ENCODE measurements at regions not wholly inside any gene's neighbourhood (a gene's known extent, or its start where the extent isn't known, plus 50 kb on each side); places are given as distances from the start of the nearest gene placed in this dataset.
A peak's percentile ranks its signal among the peaks of the same experiment; 100 is the strongest.

- Histone ChIP-seq H3K9ac (ENCODE audit: low read length) (no peak overlapping the region), H2BK120ac (ENCODE audit: low read depth, low read length) (no peak overlapping the region), H3K36me3 (ENCODE audit: control insufficient read depth, insufficient read depth, low read length) (no peaks in the 10 kb centered on the region), H3K4me2 (ENCODE audit: low read length) (no peak overlapping the region), H2BK5ac (ENCODE audit: low read length) (no peak overlapping the region), H4K5ac (ENCODE audit: low read length) (no peak overlapping the region), H3K23ac (ENCODE audit: low read length) (no peak overlapping the region), H3K18ac (ENCODE audit: low read length) (no peak overlapping the region), H4K8ac (ENCODE audit: low read depth, low read length) (no peak overlapping the region), H3K4me1 (ENCODE audit: control insufficient read depth, low read depth, low read length) (no peaks in the 10 kb centered on the region), H3K79me2 (ENCODE audit: control insufficient read depth, insufficient read depth, low read length) (no peaks in the 10 kb centered on the region), H3K4me3 (ENCODE audit: low read length) (no peak overlapping the region), H3K4ac (ENCODE audit: low read depth, low read length) (no peak overlapping the region), H3K79me1 (ENCODE audit: low read length) (no peaks in the 10 kb centered on the region), H2AK5ac (ENCODE audit: low read length) (no peak overlapping the region), H3K56ac (ENCODE audit: low read length) (no peak overlapping the region), H3K27ac (ENCODE audit: low read depth, low read length) (no peak overlapping the region), H3K27me3 (ENCODE audit: insufficient read depth, low read length, poor library complexity) (no peaks in the 10 kb centered on the region), H2BK15ac (replicated peaks; ENCODE audit: low read depth) (no peak overlapping the region)
- WGBS (ENCODE audit: extremely low coverage, insufficient coverage, low lambda C conversion rate) = no CpG with 5 or more reads among the region's 2 CpGs
- DNase-seq = no peak
These were observed 373.2 kb upstream of the MANEA start for GRCh38 chr6:95204178-95204577.

- H2BK15ac ChIP-seq (replicated peaks; ENCODE audit: low read depth) = no peak overlapping the region
- H3K9ac ChIP-seq (ENCODE audit: low read length) = no peak overlapping the region
- H2AK5ac ChIP-seq (ENCODE audit: low read length) = no peak overlapping the region
- H3K23ac ChIP-seq (ENCODE audit: low read length) = no peak overlapping the region
- H3K27me3 ChIP-seq (ENCODE audit: insufficient read depth, low read length, poor library complexity) = no peaks in the 10 kb centered on the region
- H3K79me2 ChIP-seq (ENCODE audit: control insufficient read depth, insufficient read depth, low read length) = no peaks in the 10 kb centered on the region
- H3K4me3 ChIP-seq (ENCODE audit: low read length) = no peak overlapping the region
- no peak overlapping the region for H3K56ac ChIP-seq (ENCODE audit: low read length)
- H3K4ac ChIP-seq (ENCODE audit: low read depth, low read length) = no peak overlapping the region
- no peaks in the 10 kb centered on the region for H3K4me1 ChIP-seq (ENCODE audit: control insufficient read depth, low read depth, low read length)
- H3K79me1 ChIP-seq (ENCODE audit: low read length) = no peaks in the 10 kb centered on the region
- DNase-seq = no peak
- H4K8ac ChIP-seq (ENCODE audit: low read depth, low read length) = no peak overlapping the region
- no peak overlapping the region for H3K27ac ChIP-seq (ENCODE audit: low read depth, low read length)
- no peak overlapping the region for H2BK5ac ChIP-seq (ENCODE audit: low read length)
- no peak overlapping the region for H2BK120ac ChIP-seq (ENCODE audit: low read depth, low read length)
- no CpG with 5 or more reads among the region's 2 CpGs for WGBS (ENCODE audit: extremely low coverage, insufficient coverage, low lambda C conversion rate)
- no peak overlapping the region for H3K18ac ChIP-seq (ENCODE audit: low read length)
- H3K4me2 ChIP-seq (ENCODE audit: low read length) = no peak overlapping the region
- no peak overlapping the region for H4K5ac ChIP-seq (ENCODE audit: low read length)
- no peaks in the 10 kb centered on the region for H3K36me3 ChIP-seq (ENCODE audit: control insufficient read depth, insufficient read depth, low read length)
These were observed 368.7 kb upstream of the MANEA start for GRCh38 chr6:95208621-95209020.

- Histone ChIP-seq H2AK5ac (ENCODE audit: low read length) (no peak overlapping the region), H2BK120ac (ENCODE audit: low read depth, low read length) (no peak overlapping the region), H3K79me1 (ENCODE audit: low read length) (no peaks in the 10 kb centered on the region), H3K27me3 (ENCODE audit: insufficient read depth, low read length, poor library complexity) (no peaks in the 10 kb centered on the region), H4K5ac (ENCODE audit: low read length) (no peak overlapping the region), H3K27ac (ENCODE audit: low read depth, low read length) (no peak overlapping the region), H3K18ac (ENCODE audit: low read length) (no peak overlapping the region), H3K4me2 (ENCODE audit: low read length) (no peak overlapping the region), H3K9ac (ENCODE audit: low read length) (no peak overlapping the region), H4K8ac (ENCODE audit: low read depth, low read length) (no peak overlapping the region), H3K79me2 (ENCODE audit: control insufficient read depth, insufficient read depth, low read length) (no peaks in the 10 kb centered on the region), H3K4ac (ENCODE audit: low read depth, low read length) (no peak overlapping the region), H3K4me3 (ENCODE audit: low read length) (no peak overlapping the region), H3K4me1 (ENCODE audit: control insufficient read depth, low read depth, low read length) (no peaks in the 10 kb centered on the region), H2BK5ac (ENCODE audit: low read length) (no peak overlapping the region), H3K56ac (ENCODE audit: low read length) (no peak overlapping the region), H3K23ac (ENCODE audit: low read length) (no peak overlapping the region), H2BK15ac (replicated peaks; ENCODE audit: low read depth) (no peak overlapping the region), H3K36me3 (ENCODE audit: control insufficient read depth, insufficient read depth, low read length) (no peaks in the 10 kb centered on the region)
- no peak for DNase-seq
- WGBS (ENCODE audit: extremely low coverage, insufficient coverage, low lambda C conversion rate) = no CpG with 5 or more reads among the region's 3 CpGs
These were observed 368.3 kb upstream of the MANEA start for GRCh38 chr6:95209074-95209473.

GRCh38 chr6:95216555-95216954, 360.8 kb upstream of the MANEA start:
- H4K5ac ChIP-seq (ENCODE audit: low read length) = no peak overlapping the region
- no peaks in the 10 kb centered on the region for H3K79me1 ChIP-seq (ENCODE audit: low read length)
- no peak overlapping the region for H3K23ac ChIP-seq (ENCODE audit: low read length)
- H3K4ac ChIP-seq (ENCODE audit: low read depth, low read length) = no peak overlapping the region
- H3K4me1 ChIP-seq (ENCODE audit: control insufficient read depth, low read depth, low read length) = no peaks in the 10 kb centered on the region
- H3K56ac ChIP-seq (ENCODE audit: low read length) = no peak overlapping the region
- H2AK5ac ChIP-seq (ENCODE audit: low read length) = no peak overlapping the region
- no peak for DNase-seq
- H3K9ac ChIP-seq (ENCODE audit: low read length) = no peak overlapping the region
- no peak overlapping the region for H2BK5ac ChIP-seq (ENCODE audit: low read length)
- no peak overlapping the region for H2BK15ac ChIP-seq (replicated peaks; ENCODE audit: low read depth)
- no peak overlapping the region for H4K8ac ChIP-seq (ENCODE audit: low read depth, low read length)
- no peak overlapping the region for H2BK120ac ChIP-seq (ENCODE audit: low read depth, low read length)
- no CpG with 5 or more reads among the region's 1 CpG for WGBS (ENCODE audit: extremely low coverage, insufficient coverage, low lambda C conversion rate)
- H3K18ac ChIP-seq (ENCODE audit: low read length) = no peak overlapping the region
- no peaks in the 10 kb centered on the region for H3K27me3 ChIP-seq (ENCODE audit: insufficient read depth, low read length, poor library complexity)
- no peak overlapping the region for H3K4me3 ChIP-seq (ENCODE audit: low read length)
- H3K4me2 ChIP-seq (ENCODE audit: low read length) = no peak overlapping the region
- H3K27ac ChIP-seq (ENCODE audit: low read depth, low read length) = no peak overlapping the region
- H3K79me2 ChIP-seq (ENCODE audit: control insufficient read depth, insufficient read depth, low read length) = no peaks in the 10 kb centered on the region
- H3K36me3 ChIP-seq (ENCODE audit: control insufficient read depth, insufficient read depth, low read length) = no peaks in the 10 kb centered on the region

GRCh38 chr6:95227351-95227750, 350.0 kb upstream of the MANEA start:
- no peak overlapping the region for H2BK15ac ChIP-seq (replicated peaks; ENCODE audit: low read depth)
- H2BK5ac ChIP-seq (ENCODE audit: low read length) = no peak overlapping the region
- H3K27ac ChIP-seq (ENCODE audit: low read depth, low read length) = no peak overlapping the region
- H3K4me2 ChIP-seq (ENCODE audit: low read length) = no peak overlapping the region
- no peak overlapping the region for H3K4me3 ChIP-seq (ENCODE audit: low read length)
- no peak overlapping the region for H3K4ac ChIP-seq (ENCODE audit: low read depth, low read length)
- H2AK5ac ChIP-seq (ENCODE audit: low read length) = no peak overlapping the region
- no peak overlapping the region for H4K5ac ChIP-seq (ENCODE audit: low read length)
- H3K18ac ChIP-seq (ENCODE audit: low read length) = no peak overlapping the region
- H4K8ac ChIP-seq (ENCODE audit: low read depth, low read length) = no peak overlapping the region
- no peak for DNase-seq
- WGBS (ENCODE audit: extremely low coverage, insufficient coverage, low lambda C conversion rate) = no CpG with 5 or more reads among the region's 5 CpGs
- H3K36me3 ChIP-seq (ENCODE audit: control insufficient read depth, insufficient read depth, low read length) = no peaks in the 10 kb centered on the region
- H3K56ac ChIP-seq (ENCODE audit: low read length) = no peak overlapping the region
- no peaks in the 10 kb centered on the region for H3K4me1 ChIP-seq (ENCODE audit: control insufficient read depth, low read depth, low read length)
- H3K23ac ChIP-seq (ENCODE audit: low read length) = no peak overlapping the region
- no peak overlapping the region for H3K9ac ChIP-seq (ENCODE audit: low read length)
- H3K27me3 ChIP-seq (ENCODE audit: insufficient read depth, low read length, poor library complexity) = no peaks in the 10 kb centered on the region
- H3K79me1 ChIP-seq (ENCODE audit: low read length) = no peaks in the 10 kb centered on the region
- H3K79me2 ChIP-seq (ENCODE audit: control insufficient read depth, insufficient read depth, low read length) = no peaks in the 10 kb centered on the region
- no peak overlapping the region for H2BK120ac ChIP-seq (ENCODE audit: low read depth, low read length)

- H2BK5ac ChIP-seq (ENCODE audit: low read length) = no peak overlapping the region
- H2BK120ac ChIP-seq (ENCODE audit: low read depth, low read length) = no peak overlapping the region
- H3K18ac ChIP-seq (ENCODE audit: low read length) = no peak overlapping the region
- H3K4me1 ChIP-seq (ENCODE audit: control insufficient read depth, low read depth, low read length) = no peaks in the 10 kb centered on the region
- no peak overlapping the region for H4K5ac ChIP-seq (ENCODE audit: low read length)
- H3K23ac ChIP-seq (ENCODE audit: low read length) = no peak overlapping the region
- no peak overlapping the region for H3K4ac ChIP-seq (ENCODE audit: low read depth, low read length)
- WGBS (ENCODE audit: extremely low coverage, insufficient coverage, low lambda C conversion rate) = no CpG with 5 or more reads among the region's 3 CpGs
- no peak overlapping the region for H3K4me3 ChIP-seq (ENCODE audit: low read length)
- H3K79me1 ChIP-seq (ENCODE audit: low read length) = no peaks in the 10 kb centered on the region
- no peak overlapping the region for H3K56ac ChIP-seq (ENCODE audit: low read length)
- H3K79me2 ChIP-seq (ENCODE audit: control insufficient read depth, insufficient read depth, low read length) = no peaks in the 10 kb centered on the region
- no peak overlapping the region for H4K8ac ChIP-seq (ENCODE audit: low read depth, low read length)
- no peak overlapping the region for H3K27ac ChIP-seq (ENCODE audit: low read depth, low read length)
- no peak overlapping the region for H2BK15ac ChIP-seq (replicated peaks; ENCODE audit: low read depth)
- no peaks in the 10 kb centered on the region for H3K27me3 ChIP-seq (ENCODE audit: insufficient read depth, low read length, poor library complexity)
- H3K36me3 ChIP-seq (ENCODE audit: control insufficient read depth, insufficient read depth, low read length) = no peaks in the 10 kb centered on the region
- no peak overlapping the region for H2AK5ac ChIP-seq (ENCODE audit: low read length)
- peak; percentile 7 for DNase-seq
- H3K9ac ChIP-seq (ENCODE audit: low read length) = no peak overlapping the region
- no peak overlapping the region for H3K4me2 ChIP-seq (ENCODE audit: low read length)
These were observed 348.7 kb upstream of the MANEA start for GRCh38 chr6:95228636-95229035.
